Colonic mucosa (tissue), 4 donors: ENCODE measurements at regions not wholly inside any gene's neighbourhood (a gene's known extent, or its start where the extent isn't known, plus 50 kb on each side); places are given as distances from the start of the nearest gene placed in this dataset.

ENCODE experiments used
- DNase-seq: peaks from one replicate; pipeline ENCODE4 v3.0.0-alpha.2; 2020
- H3K27ac ChIP-seq: fragments of 200-600 bp; one replicate; pipeline ENCODE4 v1.8.0; 2021
- H3K27me3 ChIP-seq: fragments of 200-600 bp; one replicate; pipeline ENCODE4 v1.8.0; 2021
- H3K36me3 ChIP-seq: fragments of 200-600 bp; one replicate; pipeline ENCODE4 v1.8.0; 2021
- H3K4me1 ChIP-seq: fragments of 200-600 bp; one replicate; pipeline ENCODE4 v1.8.0; 2021; ENCODE audit warnings: mild to moderate bottlenecking
- H3K4me3 ChIP-seq: fragments of 200-600 bp; one replicate; pipeline ENCODE4 v1.8.0; 2021
- H3K9ac ChIP-seq, 2 donors: one replicate each; pipeline ENCODE4 v1.7.0; 2013; ENCODE audit warnings: control low read depth in 2 of 2, low read depth in 2 of 2, low read length in 2 of 2
- H3K9me3 ChIP-seq: fragments of 200-600 bp; one replicate; pipeline ENCODE4 v1.8.0; 2021
- intact Hi-C: fragments of 100-400 bp; cut with DNase I; formaldehyde crosslinking; loops from one replicate; pipeline ENCODE4 v1.14.1; 2022
- TF ChIP-seq, protein P1 (sequence below): fragments of 200-600 bp; IDR thresholded peaks from one replicate; pipeline ENCODE4 v1.8.0; 2022; ENCODE audit warnings: antibody characterized with exemption, mild to moderate bottlenecking
- donor health status: healthy.
- donor health status: DM: no; HTN: no; CAD: no.
- donor health status: DM: no; HTN: no; CAD: no.

DNA sequence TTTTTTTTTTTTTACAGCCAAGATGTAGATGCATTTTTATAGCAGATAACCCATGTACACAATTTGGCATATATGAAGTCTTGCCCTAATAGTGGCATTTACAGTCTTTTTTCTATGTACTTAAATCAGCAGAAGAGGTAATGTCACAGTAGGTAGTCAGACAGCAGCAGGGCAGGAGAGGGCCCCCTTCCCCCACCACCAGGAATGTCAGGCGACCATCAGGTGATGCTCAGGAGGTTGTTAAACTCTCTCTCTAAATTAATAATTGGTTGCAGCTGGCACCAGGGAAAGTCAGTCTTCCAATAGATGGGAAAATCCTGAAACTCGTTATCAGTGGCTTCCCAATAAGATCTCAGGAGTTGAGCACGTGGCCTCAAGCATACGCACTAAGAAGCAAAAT lies 188.0 kb upstream of the ADGRB3 start:
- Histone ChIP-seq H3K9ac (no peak overlapping the region), H3K4me1 (no peaks in the 10 kb centered on the region), H3K9me3 (no peaks in the 10 kb centered on the region), H3K27me3 (no peaks in the 10 kb centered on the region), H3K4me3 (no peak overlapping the region), H3K27ac (no peak overlapping the region), H3K36me3 (no peaks in the 10 kb centered on the region)
- DNase-seq, result no peak
- TF ChIP-seq, protein P1, sequence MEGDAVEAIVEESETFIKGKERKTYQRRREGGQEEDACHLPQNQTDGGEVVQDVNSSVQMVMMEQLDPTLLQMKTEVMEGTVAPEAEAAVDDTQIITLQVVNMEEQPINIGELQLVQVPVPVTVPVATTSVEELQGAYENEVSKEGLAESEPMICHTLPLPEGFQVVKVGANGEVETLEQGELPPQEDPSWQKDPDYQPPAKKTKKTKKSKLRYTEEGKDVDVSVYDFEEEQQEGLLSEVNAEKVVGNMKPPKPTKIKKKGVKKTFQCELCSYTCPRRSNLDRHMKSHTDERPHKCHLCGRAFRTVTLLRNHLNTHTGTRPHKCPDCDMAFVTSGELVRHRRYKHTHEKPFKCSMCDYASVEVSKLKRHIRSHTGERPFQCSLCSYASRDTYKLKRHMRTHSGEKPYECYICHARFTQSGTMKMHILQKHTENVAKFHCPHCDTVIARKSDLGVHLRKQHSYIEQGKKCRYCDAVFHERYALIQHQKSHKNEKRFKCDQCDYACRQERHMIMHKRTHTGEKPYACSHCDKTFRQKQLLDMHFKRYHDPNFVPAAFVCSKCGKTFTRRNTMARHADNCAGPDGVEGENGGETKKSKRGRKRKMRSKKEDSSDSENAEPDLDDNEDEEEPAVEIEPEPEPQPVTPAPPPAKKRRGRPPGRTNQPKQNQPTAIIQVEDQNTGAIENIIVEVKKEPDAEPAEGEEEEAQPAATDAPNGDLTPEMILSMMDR, result no peak
- intact Hi-C loops, result no loop called here

DNA sequence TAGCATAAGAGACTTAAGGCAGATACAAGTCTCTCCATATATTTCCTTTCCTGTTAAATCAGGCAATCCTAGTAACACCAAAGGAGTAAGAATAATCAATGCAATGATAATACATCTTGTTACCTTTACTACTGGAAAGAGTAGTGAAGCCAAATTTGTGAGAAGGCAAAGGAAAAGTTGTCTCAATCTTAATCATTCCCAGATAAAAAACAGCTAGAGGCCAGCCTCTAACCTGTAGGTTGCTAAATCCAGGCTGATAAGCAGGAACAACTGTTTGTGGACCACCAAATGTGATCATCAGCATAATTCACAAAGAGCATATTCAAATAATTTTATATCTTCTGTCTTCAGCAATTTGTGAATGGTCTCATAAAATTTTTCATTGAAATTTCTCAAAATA lies 189.2 kb upstream of the ADGRB3 start:
- H3K4me3 ChIP-seq, result no peak overlapping the region
- intact Hi-C loops, result no loop called here
- no peaks in the 10 kb centered on the region for H3K4me1 ChIP-seq
- DNase-seq, result no peak
- no peak overlapping the region for H3K27ac ChIP-seq
- H3K27me3 ChIP-seq, result no peaks in the 10 kb centered on the region
- H3K9ac ChIP-seq, result no peak overlapping the region
- TF ChIP-seq, protein P1, result no peak
- no peaks in the 10 kb centered on the region for H3K9me3 ChIP-seq
- no peaks in the 10 kb centered on the region for H3K36me3 ChIP-seq

DNA sequence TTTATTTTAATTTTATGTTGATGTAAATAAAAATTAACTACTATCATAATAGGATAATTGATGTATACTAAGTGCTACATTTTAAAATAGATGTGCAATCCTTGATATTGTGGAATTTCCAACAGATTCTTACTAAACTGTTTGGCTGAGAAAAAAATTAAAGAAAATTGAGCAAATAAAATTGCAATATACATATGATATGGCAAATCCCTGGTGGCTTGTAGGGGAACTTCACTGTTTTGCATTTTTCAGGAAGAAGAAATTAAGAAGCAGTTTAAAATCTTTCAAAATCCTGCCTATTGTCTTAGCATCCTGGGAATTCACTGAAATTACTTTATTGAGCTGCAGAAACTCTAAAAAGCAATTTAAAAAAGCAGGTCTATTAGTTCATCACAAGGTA lies 191.4 kb upstream of the ADGRB3 start:
- TF ChIP-seq, protein P1, result no peak
- Histone ChIP-seq H3K27ac (no peak overlapping the region), H3K9ac (no peak overlapping the region), H3K36me3 (no peaks in the 10 kb centered on the region), H3K27me3 (no peaks in the 10 kb centered on the region), H3K9me3 (no peaks in the 10 kb centered on the region), H3K4me3 (no peak overlapping the region), H3K4me1 (no peaks in the 10 kb centered on the region)
- intact Hi-C loops, result no loop called here
- no peak for DNase-seq

DNA sequence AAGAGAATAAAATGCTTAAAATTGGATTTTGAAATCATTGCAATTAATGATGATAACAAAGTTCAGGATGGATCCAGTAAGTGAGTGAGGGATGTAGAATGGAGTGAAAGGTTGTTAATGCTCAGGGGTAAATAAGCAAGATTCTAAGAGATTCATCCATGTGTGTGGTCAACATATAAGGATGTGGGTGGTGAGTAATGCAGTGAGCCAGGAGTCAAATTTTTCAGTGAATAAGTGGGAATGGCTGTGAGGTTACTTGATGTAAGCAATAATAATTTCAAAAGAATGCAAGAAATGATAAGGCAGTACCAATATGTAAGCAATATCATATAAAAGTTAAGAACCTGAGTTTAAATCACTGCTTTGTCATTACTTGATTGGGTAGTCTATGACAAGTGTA lies 207.5 kb upstream of the ADGRB3 start:
- H3K9ac ChIP-seq, result no peak overlapping the region
- TF ChIP-seq, protein P1, result no peak
- no peaks in the 10 kb centered on the region for H3K4me1 ChIP-seq
- H3K36me3 ChIP-seq, result no peaks in the 10 kb centered on the region
- H3K27ac ChIP-seq, result no peak overlapping the region
- H3K9me3 ChIP-seq, result no peaks in the 10 kb centered on the region
- no peak for DNase-seq
- H3K27me3 ChIP-seq, result no peaks in the 10 kb centered on the region
- no peak overlapping the region for H3K4me3 ChIP-seq
- intact Hi-C loops, result no loop called here

DNA sequence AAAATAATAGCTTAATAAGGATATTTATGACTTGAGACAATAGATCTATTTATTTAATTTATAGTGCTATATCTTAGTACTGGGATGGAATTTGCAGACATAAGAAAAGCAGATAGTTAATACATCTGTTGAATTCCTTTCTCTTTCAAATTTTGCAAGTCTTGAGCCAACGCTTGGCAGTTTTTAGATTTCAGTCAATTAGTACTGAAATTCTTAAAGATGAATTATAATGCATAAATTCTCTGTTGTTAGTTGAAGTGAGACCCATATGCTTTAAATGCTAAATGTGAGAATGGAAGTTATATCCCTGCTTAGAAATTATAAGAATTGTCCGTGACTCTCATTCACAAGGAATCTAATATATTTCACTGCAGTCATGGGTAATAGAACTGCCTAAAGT lies 225.1 kb upstream of the ADGRB3 start:
- TF ChIP-seq, protein P1, result no peak
- no peak overlapping the region for H3K9ac ChIP-seq
- H3K36me3 ChIP-seq, result no peaks in the 10 kb centered on the region
- no peak for DNase-seq
- intact Hi-C loops, result no loop called here
- H3K4me3 ChIP-seq, result no peak overlapping the region
- no peaks in the 10 kb centered on the region for H3K27me3 ChIP-seq
- no peaks in the 10 kb centered on the region for H3K9me3 ChIP-seq
- no peaks in the 10 kb centered on the region for H3K4me1 ChIP-seq
- H3K27ac ChIP-seq, result no peak overlapping the region

DNA sequence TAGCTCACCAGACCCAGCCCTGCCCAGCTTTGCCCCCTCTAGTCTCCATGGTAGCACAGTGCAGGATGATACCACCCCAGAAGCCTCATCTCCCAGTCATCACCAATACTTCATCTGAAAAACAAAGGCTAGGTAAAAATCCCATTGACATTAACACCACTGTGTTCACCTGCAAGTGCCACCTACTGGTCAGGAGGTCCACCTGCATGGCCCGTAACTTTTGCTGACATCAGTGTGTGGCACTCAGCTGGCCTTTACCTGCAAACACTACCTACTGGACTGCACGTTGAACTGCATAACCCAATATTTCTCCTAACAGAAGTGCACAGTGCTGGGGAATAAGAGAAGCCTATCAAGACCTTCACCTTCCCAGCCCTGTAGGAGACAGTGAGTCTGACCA lies 234.7 kb upstream of the ADGRB3 start:
- intact Hi-C loops, result no loop called here
- no peaks in the 10 kb centered on the region for H3K9me3 ChIP-seq
- H3K4me1 ChIP-seq, result no peaks in the 10 kb centered on the region
- no peak overlapping the region for H3K9ac ChIP-seq
- H3K27ac ChIP-seq, result no peak overlapping the region
- no peak for DNase-seq
- TF ChIP-seq, protein P1, result no peak
- no peaks in the 10 kb centered on the region for H3K27me3 ChIP-seq
- no peak overlapping the region for H3K4me3 ChIP-seq
- H3K36me3 ChIP-seq, result no peaks in the 10 kb centered on the region
